Hematopoietic multipotent progenitor cell treated with erythropoietin and hydrocortisone succinate and interleukin-3 and kit ligand, for 4 days (in vitro differentiated cells): ENCODE measurements at regions not wholly inside any gene's neighbourhood (a gene's known extent, or its start where the extent isn't known, plus 50 kb on each side); places are given as distances from the start of the nearest gene placed in this dataset.

Experiments used
- DNase-seq: peaks from one replicate; pipeline ENCODE4 v3.0.0-alpha.2; 2015

DNA sequence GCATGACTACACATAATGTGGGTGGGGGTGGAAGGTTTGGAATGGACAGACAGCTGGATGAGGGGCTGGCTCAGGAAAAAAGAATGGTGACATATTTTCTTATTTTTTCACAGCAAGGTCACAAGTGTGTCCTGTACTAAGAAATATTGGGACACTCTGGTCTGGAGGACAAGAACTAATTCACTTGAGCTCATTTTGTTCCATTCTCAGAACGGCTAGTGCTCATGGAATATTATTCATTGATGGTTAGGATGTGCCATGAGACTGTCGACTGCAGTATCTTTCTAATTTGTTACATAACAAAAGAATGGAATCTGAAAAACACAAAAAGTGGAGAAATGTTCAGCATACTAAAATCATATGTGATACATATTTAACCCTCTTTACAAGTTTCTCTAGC is 149.5 kb downstream of the BMP4 start:
- no peak for DNase-seq

DNA sequence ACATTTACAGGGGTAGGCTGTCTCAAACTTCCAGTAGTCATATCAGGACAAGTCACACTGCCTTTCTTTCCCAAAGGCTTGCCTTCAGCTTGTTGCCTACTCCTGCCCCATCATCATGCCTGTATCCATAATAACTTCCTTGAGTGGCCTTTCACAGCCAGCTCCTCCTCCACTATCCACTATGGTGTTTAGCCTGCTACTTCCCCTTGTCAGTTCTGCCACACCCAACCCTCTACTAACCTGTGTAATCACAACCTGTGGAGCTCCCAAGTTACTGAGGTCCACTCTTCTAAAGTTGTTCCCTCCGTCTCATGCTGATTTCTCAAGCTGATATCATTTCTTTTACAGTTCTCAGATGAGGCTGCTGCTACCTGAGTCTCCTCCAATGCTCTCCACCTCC is 159.9 kb downstream of the BMP4 start:
- no peak for DNase-seq

DNA sequence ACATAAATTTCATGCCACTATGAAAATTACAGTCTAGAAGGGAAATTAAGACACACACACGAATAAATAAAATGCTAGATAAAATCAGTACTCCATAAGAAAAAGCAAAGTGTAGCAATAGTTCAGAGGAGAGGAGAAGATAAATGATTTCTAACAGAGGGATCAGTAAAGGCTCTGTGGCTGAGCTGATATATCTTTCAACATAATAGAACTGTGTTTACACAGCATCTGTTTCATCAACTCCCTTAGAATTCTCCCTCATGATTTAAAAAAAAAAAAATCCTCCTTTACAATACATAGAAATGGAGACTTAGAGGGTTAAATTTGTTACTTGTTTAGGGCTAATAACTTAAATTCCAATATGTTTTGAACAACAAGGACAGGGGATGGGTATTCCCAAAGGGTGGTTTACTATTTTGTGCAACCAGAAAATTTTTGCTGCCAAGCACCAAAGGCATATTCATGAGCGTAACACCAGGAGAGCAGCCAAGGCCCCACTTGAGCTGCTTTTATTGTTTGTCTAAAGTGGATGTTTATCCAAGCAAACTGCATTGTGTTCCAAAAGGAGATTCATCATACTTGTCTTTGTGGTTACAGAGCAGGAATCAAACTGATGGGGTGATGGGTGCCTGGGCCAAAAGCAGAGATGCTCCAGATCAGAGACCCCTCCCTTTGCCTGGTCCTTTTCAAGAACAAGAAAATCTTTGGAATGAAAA is 162.7 kb downstream of the BMP4 start:
- DNase-seq = no peak

DNA sequence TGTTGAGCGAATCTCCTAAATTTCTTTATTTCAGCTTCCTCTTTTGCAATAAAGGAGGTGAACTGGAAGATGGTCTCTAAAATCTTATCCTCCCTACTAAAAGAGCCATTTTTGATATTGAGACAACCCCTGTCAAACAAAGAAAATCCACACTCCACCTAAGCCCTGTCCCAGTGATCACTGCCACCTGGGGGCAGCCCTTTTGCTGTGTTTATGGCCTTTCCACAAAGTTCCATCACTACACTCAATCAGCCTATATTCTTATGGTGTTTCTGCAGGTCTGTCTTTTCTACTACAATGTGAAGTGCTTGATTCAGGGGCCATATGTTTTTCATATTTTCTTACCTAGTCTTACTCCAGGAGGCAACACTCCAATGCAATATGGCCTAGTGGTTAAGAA is 163.7 kb downstream of the BMP4 start:
- DNase-seq = no peak

DNA sequence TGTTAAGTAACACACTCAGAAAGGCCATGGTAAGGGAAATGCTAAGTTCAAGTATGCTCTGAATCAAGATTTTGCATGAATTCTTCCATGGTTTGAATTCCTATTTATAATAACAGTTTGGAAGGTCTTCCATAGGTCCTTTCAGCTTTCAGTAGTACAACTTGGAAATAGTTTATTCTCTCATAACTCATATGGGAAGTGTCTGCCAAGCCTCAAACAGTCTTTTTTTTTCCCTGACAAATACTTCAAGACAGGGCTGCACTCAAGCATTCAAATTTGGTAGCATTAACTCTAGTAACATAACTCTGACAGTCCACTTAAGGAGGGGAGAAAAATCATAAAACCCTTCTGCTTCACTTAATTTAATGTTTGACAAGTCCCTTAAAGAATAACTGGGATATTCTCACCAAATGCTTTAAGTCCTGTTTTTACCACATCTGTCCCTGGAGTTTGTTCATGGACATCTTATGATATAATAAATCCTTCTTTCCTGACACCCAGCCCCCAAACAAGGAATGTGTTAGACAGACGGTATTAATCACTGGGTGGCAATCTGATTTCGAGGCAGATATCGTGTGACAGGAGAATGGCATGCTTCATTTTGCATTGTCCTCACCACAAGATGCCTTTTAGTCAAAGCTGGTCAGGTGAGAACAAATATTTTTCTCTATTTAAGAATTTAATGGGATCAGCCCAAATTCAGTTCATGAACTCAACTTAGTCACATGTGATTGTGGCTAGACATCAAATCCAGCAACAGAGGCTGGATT is 165.7 kb downstream of the BMP4 start:
- DNase-seq = no peak

DNA sequence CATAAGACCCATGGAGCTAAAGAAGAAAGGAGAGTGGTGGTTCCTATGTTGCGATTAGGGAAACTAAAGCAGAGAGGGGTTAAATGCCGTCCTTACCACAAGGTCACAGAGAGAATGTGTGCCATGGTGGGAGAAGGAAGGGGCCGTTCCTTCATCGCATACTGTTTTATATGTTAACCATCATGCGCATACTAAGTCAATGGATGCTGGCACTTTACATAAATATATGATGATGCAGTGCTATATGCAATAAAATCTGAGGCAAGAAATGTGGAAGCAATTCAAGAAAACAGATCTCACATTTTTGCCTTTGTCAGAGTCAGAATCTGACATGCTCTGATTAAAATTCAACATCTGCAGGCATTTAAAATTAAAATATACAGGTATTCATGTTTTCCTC is 168.1 kb downstream of the BMP4 start:
- DNase-seq = no peak

DNA sequence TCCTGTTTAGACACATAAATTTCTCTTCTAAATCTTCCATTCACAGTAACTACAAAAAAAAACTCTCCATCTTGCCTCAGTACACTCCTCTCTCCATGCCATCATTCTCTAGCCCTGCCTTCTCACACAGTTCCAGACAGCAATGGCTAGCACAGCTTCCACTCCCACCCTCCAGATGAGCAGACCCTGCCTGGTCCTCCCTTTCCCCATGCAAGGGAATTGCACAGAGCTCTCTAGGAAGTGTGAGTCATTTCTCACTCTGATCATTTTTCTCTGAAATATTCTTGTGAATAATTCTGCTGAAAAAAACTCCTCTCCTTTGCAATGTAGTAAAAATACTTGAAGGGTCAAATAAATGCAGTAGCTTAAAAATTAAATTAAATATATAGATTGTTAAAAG is 170.6 kb downstream of the BMP4 start:
- DNase-seq = no peak

DNA sequence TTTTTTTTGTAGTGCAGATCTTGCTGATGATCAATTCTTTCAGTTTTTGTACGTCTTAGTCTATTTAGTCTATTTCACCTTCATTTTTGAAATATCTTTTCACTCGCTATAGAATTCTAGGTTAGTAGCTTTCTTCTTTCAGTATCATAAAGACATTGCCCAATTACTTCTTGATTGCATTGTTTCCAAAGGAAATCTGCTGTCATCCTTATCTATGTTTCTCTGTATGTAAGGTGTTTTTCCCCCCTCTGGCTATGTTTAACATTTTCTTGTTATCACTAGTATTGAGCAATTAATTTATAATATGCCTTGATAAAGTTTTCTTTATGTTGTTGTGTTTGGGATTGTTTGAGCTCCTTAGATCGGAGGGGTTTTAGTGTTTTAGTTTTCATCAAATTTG is 171.9 kb downstream of the BMP4 start:
- no peak for DNase-seq

DNA sequence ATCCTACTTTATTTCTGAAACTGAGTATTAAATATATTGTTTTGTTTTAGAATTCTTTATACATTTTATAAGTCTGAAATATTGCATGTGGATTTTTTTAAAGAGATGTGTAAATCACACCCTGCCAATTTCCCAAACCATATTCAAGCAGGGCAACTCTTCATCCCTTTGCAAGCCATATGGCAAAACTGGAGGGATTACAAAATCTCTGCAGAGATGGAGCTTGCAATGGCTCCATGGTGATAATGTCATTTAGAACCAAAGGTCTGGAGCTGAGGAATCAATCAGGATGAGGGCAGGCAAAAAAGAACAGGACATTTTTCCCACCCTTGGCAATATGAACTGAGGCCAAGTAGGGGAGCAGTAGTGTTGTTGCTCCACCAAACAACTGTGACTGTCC is 173.4 kb downstream of the BMP4 start:
- DNase-seq = no peak

DNA sequence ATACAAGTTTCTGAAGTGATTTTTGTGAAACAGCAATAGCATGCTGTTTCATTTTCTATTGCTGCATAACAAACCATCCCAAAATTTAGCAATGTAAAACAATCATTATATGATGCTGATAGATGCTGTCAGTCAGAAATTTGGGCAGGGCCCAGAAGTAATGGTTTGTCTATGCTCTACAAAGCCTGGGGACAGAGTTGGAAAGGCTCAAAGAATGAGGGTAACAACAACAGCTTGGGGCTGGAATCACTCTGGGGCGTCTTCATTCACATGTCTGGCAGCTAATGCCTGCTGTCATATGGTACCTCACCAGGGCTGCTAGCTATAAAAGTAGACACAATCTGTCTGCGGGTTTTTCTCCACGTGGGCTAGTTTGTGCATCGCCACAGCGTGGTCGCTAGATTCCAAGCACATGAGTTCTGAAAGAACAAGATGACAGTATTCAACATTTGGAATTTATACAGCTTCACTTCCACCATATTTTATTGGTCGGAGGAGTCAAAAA is 176.5 kb downstream of the BMP4 start:
- DNase-seq = no peak

DNA sequence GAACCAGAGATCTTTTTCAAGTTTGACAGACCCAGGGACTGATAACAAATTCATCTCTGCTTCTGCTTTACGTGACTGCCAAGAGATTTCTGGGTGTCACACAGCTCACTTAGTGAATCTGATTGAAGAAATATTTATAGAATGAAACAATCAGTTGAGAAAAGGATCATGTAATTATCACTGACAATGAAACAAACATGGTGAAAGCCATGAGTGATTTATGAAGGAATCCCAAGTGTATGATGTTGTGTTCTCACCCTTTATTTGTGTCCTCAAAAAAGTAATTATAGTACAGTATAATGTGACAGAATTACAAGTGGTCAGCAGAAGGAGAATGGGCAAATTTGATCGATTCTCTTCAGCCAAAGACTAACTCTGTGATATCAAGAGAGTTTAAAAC is 177.3 kb downstream of the BMP4 start:
- DNase-seq = no peak

DNA sequence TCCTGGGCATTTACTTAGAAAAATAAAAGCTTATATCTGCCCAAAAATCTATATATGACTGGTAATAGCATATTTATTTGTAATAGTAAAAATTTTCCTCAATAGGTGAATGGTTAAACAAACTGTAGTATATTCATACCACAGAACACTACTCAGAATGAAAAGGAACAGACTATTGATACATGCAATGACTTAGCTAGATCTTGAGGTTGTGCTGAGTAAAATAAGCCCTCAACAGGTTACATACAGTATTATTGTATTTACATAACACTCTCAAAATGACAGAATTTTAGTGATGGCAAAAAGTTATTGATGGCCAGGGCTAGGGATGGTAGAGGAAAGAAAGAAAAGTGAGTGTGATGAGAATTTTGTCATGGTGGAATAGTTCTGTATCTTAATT is 178.4 kb downstream of the BMP4 start:
- no peak for DNase-seq

DNA sequence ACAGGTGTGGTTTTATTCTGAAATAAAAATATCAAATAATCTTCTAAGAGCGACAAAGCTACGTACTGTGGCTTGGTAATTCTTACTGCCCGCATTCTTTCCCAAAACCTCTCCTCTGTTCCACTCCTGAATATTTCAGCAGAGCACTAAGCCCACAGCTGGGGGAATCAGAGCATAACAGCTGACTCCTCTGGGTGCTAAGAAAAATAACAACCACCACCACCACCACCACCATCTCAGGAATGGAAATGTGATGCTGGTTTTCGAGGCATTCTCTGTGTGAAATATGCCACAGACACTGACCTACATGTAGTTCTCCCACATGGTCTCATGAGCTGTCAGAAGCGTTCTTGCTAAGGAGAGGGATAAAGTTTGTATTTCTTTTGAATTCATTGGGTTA is 183.7 kb downstream of the BMP4 start:
- DNase-seq = no peak

DNA sequence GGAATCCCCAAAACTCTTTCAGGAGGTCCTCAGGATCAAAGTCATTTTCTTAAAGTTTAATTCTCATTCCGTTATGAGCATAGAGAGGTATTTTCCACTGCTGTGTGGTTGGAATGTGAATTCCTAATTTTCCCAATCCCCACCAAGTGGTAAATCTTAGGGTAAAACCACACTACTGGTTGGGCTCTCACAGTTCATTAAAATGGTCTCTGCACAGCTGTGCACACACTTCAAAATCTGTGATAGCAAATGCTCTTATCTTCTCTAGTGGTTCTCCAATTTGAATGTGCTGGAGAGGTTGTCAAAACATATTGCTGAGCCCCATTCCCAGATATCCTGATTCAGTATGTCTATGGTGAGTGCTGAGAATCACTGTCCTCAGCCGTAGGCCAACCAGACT is 189.1 kb downstream of the BMP4 start:
- no peak for DNase-seq

DNA sequence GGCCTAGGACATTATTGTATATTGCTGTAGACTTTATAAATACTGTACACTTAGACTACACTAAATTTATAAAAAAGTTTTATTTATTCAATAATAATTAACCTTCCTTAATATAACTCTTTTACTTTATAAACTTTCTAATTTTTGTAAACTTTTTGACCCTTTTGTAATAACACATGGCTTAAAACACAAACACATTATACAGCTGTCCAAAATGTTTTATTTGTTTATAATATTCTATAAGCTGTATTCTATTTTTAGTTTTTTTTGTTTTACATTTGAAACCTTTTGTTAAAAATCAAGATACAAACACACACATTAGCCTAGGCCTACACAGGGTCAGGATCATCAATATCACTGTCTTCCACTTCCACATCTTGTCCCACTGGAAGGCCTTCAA is 190.0 kb downstream of the BMP4 start:
- no peak for DNase-seq

DNA sequence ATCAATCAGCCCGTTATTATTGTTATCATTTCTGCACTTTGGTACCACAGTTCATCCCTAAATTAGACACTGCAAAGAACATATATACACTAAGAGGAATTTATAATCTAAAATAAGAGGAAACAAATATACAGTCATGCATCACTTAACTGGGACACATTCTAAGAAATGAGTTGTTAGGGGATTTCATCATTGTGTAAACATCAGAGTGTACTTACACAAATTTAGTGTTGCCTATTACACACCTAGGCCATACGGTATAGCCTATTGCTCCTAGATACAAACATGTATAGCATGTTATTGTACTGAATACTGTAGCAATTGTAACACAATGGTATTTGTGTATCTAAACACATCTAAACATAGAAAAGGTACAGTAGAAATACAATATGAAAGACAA is 190.5 kb downstream of the BMP4 start:
- DNase-seq = no peak

DNA sequence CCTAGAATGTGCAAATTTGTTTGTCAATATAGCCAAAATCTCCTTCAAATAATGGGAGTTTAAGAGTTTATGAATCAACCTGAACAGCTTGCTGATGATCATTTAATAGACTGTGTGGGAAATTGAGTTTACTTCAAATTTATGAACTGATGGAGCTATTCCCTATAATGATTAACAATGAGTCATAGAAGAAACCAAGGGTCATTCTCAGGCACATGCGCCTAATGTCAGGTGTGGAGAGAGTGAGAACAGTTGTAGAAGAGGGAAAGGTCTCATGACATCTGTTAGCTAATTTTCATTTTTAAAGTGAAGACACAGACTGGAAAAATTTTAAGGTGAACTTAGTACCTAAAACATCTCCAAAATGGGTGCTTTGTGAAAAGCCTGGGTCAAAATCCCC is 191.8 kb downstream of the BMP4 start:
- no peak for DNase-seq

DNA sequence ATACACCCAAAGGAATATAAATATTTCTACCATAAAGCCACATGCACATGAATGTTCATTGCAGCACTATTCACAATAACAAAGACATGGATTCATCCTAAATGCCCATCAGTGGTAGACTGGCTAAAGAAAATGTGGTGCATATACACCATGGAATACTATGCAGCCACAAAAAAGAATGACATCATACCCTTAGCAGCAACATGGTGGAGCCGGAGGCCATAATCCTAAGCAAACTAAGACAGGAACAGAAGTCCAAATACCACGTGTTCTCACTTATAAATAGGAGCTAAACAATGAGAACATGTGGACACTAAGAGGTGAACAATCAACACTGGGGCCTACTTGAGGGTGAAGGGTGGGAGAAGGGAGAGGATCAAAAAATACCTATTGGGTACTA is 198.5 kb downstream of the BMP4 start:
- DNase-seq = no peak

DNA sequence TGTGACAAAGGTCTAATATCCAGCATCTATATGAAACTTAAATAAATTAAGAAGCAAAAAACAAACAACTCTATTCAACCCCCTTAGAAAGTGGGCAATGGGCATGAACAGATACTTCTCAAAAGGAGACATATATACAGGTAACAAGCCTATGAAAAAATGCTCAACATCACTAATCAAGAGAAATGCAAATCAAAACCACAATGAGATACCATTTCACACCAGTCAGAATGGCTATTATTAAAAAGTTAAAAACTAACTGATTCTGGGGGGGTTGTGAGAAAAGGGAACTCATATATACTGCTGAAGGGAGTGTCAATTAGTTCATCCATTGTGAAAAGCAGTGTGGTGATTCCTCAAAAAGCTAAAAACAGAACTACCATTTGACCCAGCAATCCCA is 198.9 kb downstream of the BMP4 start:
- DNase-seq = no peak

DNA sequence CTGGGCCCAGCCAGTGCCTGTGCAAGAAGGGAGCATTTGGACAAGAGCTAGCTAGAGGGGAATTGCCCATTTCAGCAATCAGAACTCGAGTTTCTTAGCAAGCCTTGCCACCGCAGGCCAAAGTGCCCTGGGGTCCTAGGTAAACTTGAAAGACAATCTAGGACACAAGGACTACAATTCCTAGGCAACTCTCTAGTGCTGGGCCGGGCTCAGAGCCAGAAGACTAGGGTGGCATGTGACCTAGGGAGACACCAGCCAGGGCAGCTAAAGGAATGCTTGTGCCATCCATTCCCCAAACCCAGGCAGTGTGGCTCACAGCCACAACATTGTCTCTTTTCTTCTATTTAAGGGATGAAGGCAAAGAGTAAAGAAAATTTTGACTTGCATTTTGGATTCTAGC is 205.0 kb downstream of the BMP4 start:
- no peak for DNase-seq

DNA sequence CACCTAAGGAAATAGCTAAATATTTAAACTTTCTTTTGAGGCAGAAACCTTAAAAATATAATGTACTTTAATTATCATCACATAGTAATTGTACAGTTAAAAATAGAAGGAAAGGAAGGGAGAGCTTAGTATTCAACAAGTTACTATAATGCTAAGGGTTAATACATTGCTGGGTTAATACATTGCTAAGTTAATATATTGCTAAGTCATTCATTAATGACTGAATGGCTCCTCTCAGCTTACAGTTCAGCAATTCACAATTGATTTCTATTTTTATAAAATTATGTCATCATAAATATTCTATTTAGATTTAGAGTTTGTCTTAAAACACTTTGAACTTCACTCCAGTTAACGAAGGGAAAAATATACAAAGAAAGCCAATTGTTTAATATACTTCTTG is 207.9 kb downstream of the BMP4 start:
- DNase-seq = no peak

DNA sequence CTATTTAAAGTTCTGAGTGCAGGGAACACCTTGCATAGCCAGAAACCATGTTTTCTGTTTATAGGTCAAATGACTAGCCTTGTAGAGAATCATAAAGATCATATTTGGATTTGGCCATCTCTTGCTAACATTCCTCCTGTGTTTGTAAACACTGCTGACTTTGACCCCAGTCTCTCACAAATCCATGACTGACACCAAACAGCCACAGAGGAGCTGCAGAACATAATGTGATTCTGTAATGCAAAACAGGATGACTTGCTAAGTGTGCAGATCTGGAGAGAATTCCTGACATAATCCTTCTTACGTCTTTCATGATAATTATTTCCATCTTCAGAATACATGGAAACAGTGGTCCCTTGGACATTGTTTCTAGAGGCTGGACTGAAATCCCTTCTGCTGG is 211.8 kb downstream of the BMP4 start:
- DNase-seq = no peak

DNA sequence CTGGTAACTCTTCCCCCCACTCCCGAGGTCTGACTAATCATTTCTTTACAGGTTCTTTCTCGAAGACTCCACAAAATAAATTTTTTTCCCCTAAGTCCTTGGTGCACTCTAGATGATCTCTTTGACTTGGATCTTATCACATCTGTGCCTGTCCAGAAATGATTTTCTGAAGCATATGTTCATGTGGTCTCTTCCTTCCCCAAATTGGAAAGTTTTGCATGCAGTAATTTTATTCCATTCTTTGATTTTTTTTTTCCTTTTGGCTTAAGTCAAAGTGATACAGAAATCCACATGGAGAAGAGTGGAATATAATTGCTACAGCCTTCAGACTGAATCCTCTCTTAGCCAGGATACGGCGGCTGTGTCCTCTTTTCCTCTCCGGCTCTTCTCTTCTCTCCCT is 213.3 kb downstream of the BMP4 start:
- no peak for DNase-seq

DNA sequence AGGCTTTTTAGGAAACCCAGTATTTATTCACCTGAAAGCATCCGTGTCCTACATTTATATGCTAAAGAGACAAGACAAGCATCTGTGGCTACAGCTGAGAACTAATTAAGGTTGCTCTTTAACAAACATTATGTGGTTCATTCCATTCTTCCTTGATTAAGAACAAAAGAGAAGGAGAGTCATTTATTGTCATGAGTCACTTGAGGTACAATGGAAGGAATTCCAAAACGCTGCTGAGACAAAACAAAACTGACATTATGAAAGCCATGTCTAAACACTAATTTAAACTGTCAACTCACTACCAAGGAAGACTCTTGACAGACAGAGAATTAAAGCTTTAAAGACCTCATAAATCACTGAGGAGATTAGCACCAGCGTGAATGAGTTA is 214.4 kb downstream of the BMP4 start:
- no peak for DNase-seq
